GM23248 (cell line): ENCODE measurements at regions not wholly inside any gene's neighbourhood (a gene's known extent, or its start where the extent isn't known, plus 50 kb on each side); places are given as distances from the start of the nearest gene placed in this dataset.

Source experiments
- DNase-seq: peaks from one replicate; pipeline ENCODE4 v3.0.0-alpha.2; 2015
- H2AFZ ChIP-seq: fragments of 200-600 bp; sonication (generic); 2 replicates; pipeline ENCODE4 v1.6.1; 2016; ENCODE audit warnings: antibody characterized with exemption
- H3F3A ChIP-seq: fragments of 200-600 bp; sonication (generic); 2 replicates; pipeline ENCODE4 v1.6.1; 2016; ENCODE audit warnings: mild to moderate bottlenecking, antibody characterized with exemption, mixed run types; ENCODE audit not compliant: insufficient read depth
- H3K27ac ChIP-seq: fragments of 200-600 bp; sonication (generic); 2 replicates; pipeline ENCODE4 v1.5.1; 2016; ENCODE audit warnings: mild to moderate bottlenecking
- H3K27me3 ChIP-seq: fragments of 200-600 bp; sonication (generic); replicated peaks from 2 replicates; pipeline ENCODE4 v1.6.1; 2016; ENCODE audit warnings: mild to moderate bottlenecking; ENCODE audit not compliant: insufficient read depth
- H3K36me3 ChIP-seq: fragments of 200-600 bp; sonication (generic); 2 replicates; pipeline ENCODE4 v1.6.1; 2016; ENCODE audit warnings: low read depth, mild to moderate bottlenecking
- H3K4me1 ChIP-seq: fragments of 200-600 bp; sonication (generic); 2 replicates; pipeline ENCODE4 v1.6.1; 2016; ENCODE audit warnings: mild to moderate bottlenecking; ENCODE audit not compliant: insufficient read depth
- H3K4me2 ChIP-seq: fragments of 200-600 bp; sonication (generic); one replicate; pipeline ENCODE4 v1.6.1; 2016; ENCODE audit warnings: mild to moderate bottlenecking; ENCODE audit not compliant: unreplicated experiment
- H3K4me3 ChIP-seq: fragments of 200-600 bp; sonication (generic); 2 replicates; pipeline ENCODE4 v1.5.1; 2016; ENCODE audit warnings: mild to moderate bottlenecking
- H3K79me2 ChIP-seq: fragments of 200-600 bp; sonication (generic); 2 replicates; pipeline ENCODE4 v1.6.1; 2016; ENCODE audit warnings: mild to moderate bottlenecking; ENCODE audit not compliant: insufficient read depth
- H3K9ac ChIP-seq: fragments of 200-600 bp; sonication (generic); 2 replicates; pipeline ENCODE4 v1.6.1; 2016; ENCODE audit warnings: mild to moderate bottlenecking
- H3K9me2 ChIP-seq: fragments of 200-600 bp; sonication (generic); 2 replicates; pipeline ENCODE4 v1.6.1; 2016; ENCODE audit warnings: mixed run types, mild to moderate bottlenecking, moderate library complexity; ENCODE audit not compliant: insufficient read depth
- H3K9me3 ChIP-seq: fragments of 200-600 bp; sonication (generic); one replicate; pipeline ENCODE4 v1.6.1; 2017; ENCODE audit warnings: low read depth
- H4K20me1 ChIP-seq: fragments of 200-600 bp; sonication (generic); 2 replicates; pipeline ENCODE4 v1.6.0; 2016; ENCODE audit not compliant: insufficient read depth
- EZH2 ChIP-seq: fragments of 200-600 bp; sonication (generic); IDR thresholded peaks from 2 replicates; pipeline ENCODE4 v1.6.1; 2018; ENCODE audit warnings: antibody characterized with exemption, mild to moderate bottlenecking; ENCODE audit not compliant: insufficient read depth, poor library complexity, severe bottlenecking
- EZH2phosphoT487 ChIP-seq: fragments of 200-600 bp; sonication (generic); IDR thresholded peaks from 2 replicates; pipeline ENCODE4 v1.6.1; 2018; ENCODE audit warnings: antibody characterized with exemption, moderate library complexity, mild to moderate bottlenecking, low read depth; ENCODE audit not compliant: insufficient read depth
- WGBS, 2 experiments: methylation state at CpG; one replicate each; pipeline ENCODE4 v1.1.6; 2015 to 2017; ENCODE audit warnings: low lambda C conversion rate in 2 of 2, low coverage in 1 of 2; ENCODE audit errors: missing lambda C conversion rate in 2 of 2; 5-methylcytosine and 5-hydroxymethylcytosine counted together
- in situ Hi-C: fragments of 300-500 bp; cut with MboI; formaldehyde crosslinking; loops from 2 replicates; pipeline ENCODE4 v1.15.0; 2020

DNA sequence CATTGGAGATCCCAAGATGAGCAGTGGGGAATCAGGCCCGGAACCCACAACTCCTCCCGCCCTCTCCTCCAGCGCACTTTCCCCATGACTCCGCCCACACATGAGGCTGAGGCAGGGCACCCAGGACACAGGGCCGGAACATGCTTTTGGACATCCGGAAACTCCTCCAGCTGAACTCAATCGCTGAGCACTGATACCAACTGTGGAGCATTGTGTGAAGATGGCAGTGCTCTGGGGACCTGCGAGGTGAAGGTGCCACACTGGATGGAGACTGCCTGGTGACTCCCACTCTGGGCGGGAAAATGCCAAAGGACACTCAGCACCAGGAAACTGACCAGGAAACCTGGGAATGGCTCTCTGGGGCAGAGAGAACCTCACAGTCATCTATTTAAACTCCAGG is 189.1 kb downstream of the FAM43A start:
- Histone ChIP-seq H2AFZ (no peak overlapping the region), H3K27me3 (no peaks in the 10 kb centered on the region), H4K20me1 (no peaks in the 10 kb centered on the region), H3K9ac (no peak overlapping the region), H3K4me3 (no peak overlapping the region), H3K27ac (no peak overlapping the region), H3K79me2 (no peaks in the 10 kb centered on the region), H3K4me1 (peaks cover 26% of the 10 kb centered on the region), H3F3A (peaks cover 23% of the 10 kb centered on the region), H3K36me3 (no peaks in the 10 kb centered on the region), H3K9me3 (no peaks in the 10 kb centered on the region), H3K4me2 (no peak overlapping the region), H3K9me2 (no peaks in the 10 kb centered on the region)
- no peak for DNase-seq
- WGBS, 2 experiments: 92 to 99% methylated on average over 8 to 9 of the region's 9 CpGs
- TF ChIP-seq EZH2 (no peak), EZH2phosphoT487 (no peak)
- in situ Hi-C loops: no loop called here

- Histone ChIP-seq H3K9ac (no peak overlapping the region), H3K9me2 (no peaks in the 10 kb centered on the region), H3K4me3 (no peak overlapping the region), H3K9me3 (no peaks in the 10 kb centered on the region), H4K20me1 (no peaks in the 10 kb centered on the region), H3K4me1 (peaks cover 30% of the 10 kb centered on the region), H3K4me2 (no peak overlapping the region), H3K27me3 (no peaks in the 10 kb centered on the region), H2AFZ (no peak overlapping the region), H3K27ac (no peak overlapping the region), H3K36me3 (no peaks in the 10 kb centered on the region), H3K79me2 (no peaks in the 10 kb centered on the region), H3F3A (peaks cover 17% of the 10 kb centered on the region)
- TF ChIP-seq EZH2 (no peak), EZH2phosphoT487 (no peak)
- no peak for DNase-seq
- 82 to 83% methylated on average over 20 of the region's 20 CpGs for WGBS, 2 experiments
- in situ Hi-C loops: no loop called here
Measured at GRCh38 chr3:194875581-194876402, 190.1 kb downstream of the FAM43A start.

DNA sequence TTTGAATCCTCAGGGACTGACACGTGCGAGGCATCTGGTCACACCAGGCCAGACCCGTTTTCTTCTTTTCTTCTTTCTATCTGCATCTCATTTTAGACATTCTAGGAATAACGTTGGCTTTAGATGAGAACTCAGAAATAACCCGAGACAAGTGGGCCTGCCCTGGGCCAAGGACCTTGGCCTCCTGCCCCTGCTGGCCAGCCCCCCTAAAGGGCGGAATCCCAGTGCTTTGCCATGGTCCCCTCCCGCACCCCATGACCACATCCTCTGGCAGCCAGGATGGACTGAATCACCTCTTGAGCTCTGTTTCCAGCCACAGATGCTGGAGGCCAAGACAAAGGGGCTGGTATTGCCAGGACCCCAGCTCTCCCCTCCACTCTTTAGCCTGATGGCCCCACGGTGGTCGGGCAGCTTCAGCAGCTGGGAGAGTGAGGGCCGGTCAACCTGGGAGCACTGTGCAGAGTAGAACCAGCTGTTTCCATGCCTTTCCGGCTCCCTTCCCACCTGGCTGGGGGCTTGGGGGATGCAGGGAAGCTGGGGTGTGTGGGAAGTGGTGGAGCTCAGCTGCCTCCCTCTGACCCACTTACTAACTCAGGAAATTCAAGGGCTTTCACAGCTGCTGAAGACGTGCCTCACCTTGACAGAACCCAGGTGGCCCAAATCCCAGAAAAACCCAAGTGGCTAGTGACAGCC is 190.9 kb downstream of the FAM43A start:
- Histone ChIP-seq H3K4me2 (no peak overlapping the region), H3F3A (peaks cover 11% of the 10 kb centered on the region), H4K20me1 (no peaks in the 10 kb centered on the region), H2AFZ (no peak overlapping the region), H3K4me1 (peaks cover 24% of the 10 kb centered on the region), H3K9ac (no peak overlapping the region), H3K9me3 (no peaks in the 10 kb centered on the region), H3K36me3 (no peaks in the 10 kb centered on the region), H3K79me2 (no peaks in the 10 kb centered on the region), H3K27me3 (no peaks in the 10 kb centered on the region), H3K4me3 (no peak overlapping the region), H3K9me2 (no peaks in the 10 kb centered on the region), H3K27ac (no peak overlapping the region)
- 36 to 37% methylated on average over 12 of the region's 12 CpGs for WGBS, 2 experiments
- peak; percentile 45 for DNase-seq
- in situ Hi-C loops: no loop called here
- TF ChIP-seq EZH2phosphoT487 (no peak), EZH2 (no peak)

- WGBS, 2 experiments: 57 to 61% methylated on average over 24 of the region's 24 CpGs
- Histone ChIP-seq H4K20me1 (no peaks in the 10 kb centered on the region), H3K27me3 (no peaks in the 10 kb centered on the region), H3K9ac (no peak overlapping the region), H3K4me1 (peaks cover 14% of the 10 kb centered on the region), H3K9me3 (no peaks in the 10 kb centered on the region), H2AFZ (no peak overlapping the region), H3K4me2 (no peak overlapping the region), H3K27ac (no peak overlapping the region), H3K36me3 (no peaks in the 10 kb centered on the region), H3K9me2 (no peaks in the 10 kb centered on the region), H3K79me2 (no peaks in the 10 kb centered on the region), H3K4me3 (no peak overlapping the region), H3F3A (peaks cover 11% of the 10 kb centered on the region)
- TF ChIP-seq EZH2: no peak
- TF ChIP-seq EZH2phosphoT487: no peak
- DNase-seq: peak; percentile 33
- in situ Hi-C loops: no loop called here
Measured at GRCh38 chr3:194877291-194878119, 191.8 kb downstream of the FAM43A start.
